SU-DHL-6 (cell line): ENCODE measurements at regions not wholly inside any gene's neighbourhood (a gene's known extent, or its start where the extent isn't known, plus 50 kb on each side); places are given as distances from the start of the nearest gene placed in this dataset.

Source experiments
- H2AFZ ChIP-seq: fragments of 200-600 bp; sonication (generic); 2 replicates; pipeline ENCODE4 v1.6.1; 2014; ENCODE audit warnings: low read depth, mild to moderate bottlenecking, moderate library complexity, mixed read lengths, antibody characterized with exemption, low read length; ENCODE audit not compliant: severe bottlenecking
- H3F3A ChIP-seq: fragments of 200-600 bp; shearing (Covaris generic); 2 replicates; pipeline ENCODE4 v1.6.0; 2016; ENCODE audit warnings: antibody characterized with exemption, mild to moderate bottlenecking; ENCODE audit not compliant: insufficient read depth
- H3K27ac ChIP-seq: fragments of 200-600 bp; sonication (generic); 2 replicates; pipeline ENCODE4 v1.5.1; 2016; ENCODE audit warnings: low read depth, mild to moderate bottlenecking, low read length, moderate library complexity, mixed read lengths
- H3K27me3 ChIP-seq: fragments of 200-600 bp; sonication (generic), shearing (Covaris generic); 2 replicates; pipeline ENCODE4 v1.6.0; 2014; ENCODE audit warnings: mild to moderate bottlenecking, low read length
- H3K36me3 ChIP-seq: fragments of 200-600 bp; sonication (generic); 2 replicates; pipeline ENCODE4 v1.6.1; 2014; ENCODE audit warnings: mild to moderate bottlenecking, low read length, mixed read lengths
- H3K4me2 ChIP-seq: fragments of 300-600, 200-600 bp; shearing (Covaris generic), sonication (generic); 2 replicates; pipeline ENCODE4 v1.6.0; 2014; ENCODE audit warnings: low read length, low read depth, mild to moderate bottlenecking; ENCODE audit not compliant: poor library complexity, severe bottlenecking
- H3K4me3 ChIP-seq: fragments of 200-600 bp; sonication (generic); 2 replicates; pipeline ENCODE4 v1.5.1; 2014; ENCODE audit warnings: antibody characterized with exemption, low read length, mild to moderate bottlenecking, mixed read lengths; ENCODE audit not compliant: insufficient read depth, poor library complexity, severe bottlenecking
- H3K79me2 ChIP-seq: fragments of 200-600 bp; sonication (generic); 2 replicates; pipeline ENCODE4 v1.6.1; 2014; ENCODE audit warnings: mild to moderate bottlenecking, low read length, moderate library complexity; ENCODE audit not compliant: insufficient read depth
- H3K9ac ChIP-seq: fragments of 200-600 bp; sonication (generic); 2 replicates; pipeline ENCODE4 v1.7.0; 2014; ENCODE audit warnings: mild to moderate bottlenecking, low read length
- H3K9me2 ChIP-seq: fragments of 200-600 bp; sonication (generic); replicated peaks from 2 replicates; pipeline ENCODE4 v1.6.1; 2014; ENCODE audit warnings: low read length; ENCODE audit not compliant: insufficient read depth
- H3K9me3 ChIP-seq: fragments of 200-600 bp; sonication (generic); 2 replicates; pipeline ENCODE4 v1.6.1; 2014; ENCODE audit warnings: low read length, mixed read lengths; ENCODE audit not compliant: insufficient read depth
- H4K20me1 ChIP-seq: fragments of 200-600 bp; sonication (generic); 2 replicates; pipeline ENCODE4 v1.6.1; 2014; ENCODE audit warnings: low read depth, mild to moderate bottlenecking, antibody characterized with exemption, low read length, moderate library complexity, mixed read lengths
- CTCF ChIP-seq: fragments of 200-600 bp; sonication (generic); IDR thresholded peaks from one replicate; pipeline ENCODE4 v1.5.1; 2017; ENCODE audit warnings: antibody characterized with exemption, mild to moderate bottlenecking, low read length, moderate library complexity; ENCODE audit not compliant: insufficient read depth, poor library complexity, severe bottlenecking
- EZH2phosphoT487 ChIP-seq: fragments of 200-600 bp; sonication (generic), shearing (Covaris generic); conservative IDR thresholded peaks from 2 replicates; pipeline ENCODE4 v1.6.1; 2018; ENCODE audit warnings: mild to moderate bottlenecking, antibody characterized with exemption, low read length, moderate library complexity, mixed read lengths

- Histone ChIP-seq H3K4me2 (no peak overlapping the region), H3K27me3 (no peaks in the 10 kb centered on the region), H4K20me1 (no peaks in the 10 kb centered on the region), H3K27ac (no peak overlapping the region), H3K79me2 (no peaks in the 10 kb centered on the region), H3K9ac (no peak overlapping the region), H3K36me3 (no peaks in the 10 kb centered on the region), H3K9me3 (no peaks in the 10 kb centered on the region), H3K4me3 (no peak overlapping the region), H2AFZ (no peak overlapping the region), H3K9me2 (no peaks in the 10 kb centered on the region), H3F3A (no peaks in the 10 kb centered on the region)
- TF ChIP-seq EZH2phosphoT487 (no peak), CTCF (no peak)
Observed at GRCh38 chr4:188691811-188692210, 552.6 kb downstream of the TRIML1 start.

- no peak overlapping the region for H3K27ac ChIP-seq
- no peak overlapping the region for H2AFZ ChIP-seq
- no peaks in the 10 kb centered on the region for H3K27me3 ChIP-seq
- H3K79me2 ChIP-seq, result no peaks in the 10 kb centered on the region
- no peaks in the 10 kb centered on the region for H3K36me3 ChIP-seq
- H3K4me3 ChIP-seq, result no peak overlapping the region
- no peak for TF ChIP-seq CTCF
- no peak for TF ChIP-seq EZH2phosphoT487
- H3F3A ChIP-seq, result no peaks in the 10 kb centered on the region
- no peaks in the 10 kb centered on the region for H3K9me3 ChIP-seq
- H4K20me1 ChIP-seq, result no peaks in the 10 kb centered on the region
- no peak overlapping the region for H3K9ac ChIP-seq
- H3K4me2 ChIP-seq, result no peak overlapping the region
- H3K9me2 ChIP-seq, result no peaks in the 10 kb centered on the region
Observed at GRCh38 chr4:188695261-188695660, 556.0 kb downstream of the TRIML1 start.

- Histone ChIP-seq H3K27ac (no peak overlapping the region), H3K4me3 (no peak overlapping the region), H3K9me3 (no peaks in the 10 kb centered on the region), H2AFZ (no peak overlapping the region), H3K36me3 (no peaks in the 10 kb centered on the region), H3K9me2 (no peaks in the 10 kb centered on the region), H3K79me2 (no peaks in the 10 kb centered on the region), H3K27me3 (no peaks in the 10 kb centered on the region), H3F3A (no peaks in the 10 kb centered on the region), H4K20me1 (no peaks in the 10 kb centered on the region), H3K4me2 (no peak overlapping the region), H3K9ac (no peak overlapping the region)
- TF ChIP-seq CTCF (no peak), EZH2phosphoT487 (no peak)
Observed at GRCh38 chr4:188697243-188697642, 558.0 kb downstream of the TRIML1 start.

GRCh38 chr4:188701952-188702351 lies 562.7 kb downstream of the TRIML1 start:
- Histone ChIP-seq H3K4me2 (no peak overlapping the region), H3K4me3 (no peak overlapping the region), H3K9me3 (no peaks in the 10 kb centered on the region), H4K20me1 (no peaks in the 10 kb centered on the region), H3K36me3 (no peaks in the 10 kb centered on the region), H3K9ac (no peak overlapping the region), H3F3A (no peaks in the 10 kb centered on the region), H3K9me2 (no peaks in the 10 kb centered on the region), H2AFZ (no peak overlapping the region), H3K27me3 (no peaks in the 10 kb centered on the region), H3K27ac (no peak overlapping the region), H3K79me2 (no peaks in the 10 kb centered on the region)
- no peak for TF ChIP-seq CTCF
- TF ChIP-seq EZH2phosphoT487, result no peak
